Prostate gland (tissue), 2 donors: ENCODE measurements at regions not wholly inside any gene's neighbourhood (a gene's known extent, or its start where the extent isn't known, plus 50 kb on each side); places are given as distances from the start of the nearest gene placed in this dataset.

ENCODE experiments used
- CTCF ChIP-seq, 4 experiments: fragments of 200-600 bp in 2 of 4; fragments of 450-650 bp in 2 of 4; sonication (generic) in 2 of 4; IDR thresholded peaks; 1 replicate in 3 of 4; 2 replicates in 1 of 4; pipeline ENCODE4 v1.5.1; 2016 to 2019; ENCODE audit warnings: antibody characterized with exemption in 4 of 4, mild to moderate bottlenecking in 2 of 4, moderate library complexity in 2 of 4
- POLR2A ChIP-seq: fragments of 450-650 bp; IDR thresholded peaks from one replicate; pipeline ENCODE4 v1.6.1; 2016; ENCODE audit warnings: antibody characterized with exemption, mild to moderate bottlenecking
- POLR2AphosphoS5 ChIP-seq: sonication (generic); formaldehyde crosslinking; IDR thresholded peaks from one replicate; pipeline ENCODE4 v1.6.1; 2017; ENCODE audit warnings: antibody characterized with exemption

- TF ChIP-seq CTCF (IDR thresholded peaks at IDR 0.05) (no peak), POLR2AphosphoS5 (no peak), POLR2A (no peak)
Measured at GRCh38 chr10:111595173-111595572, 518.3 kb downstream of the ADRA2A start.
